GM18951 (cell line): ENCODE measurements at regions not wholly inside any gene's neighbourhood (a gene's known extent, or its start where the extent isn't known, plus 50 kb on each side); places are given as distances from the start of the nearest gene placed in this dataset.

Source experiments
- POLR2A ChIP-seq: IDR thresholded peaks from 4 replicates; pipeline ENCODE4 v1.6.1; 2011; ENCODE audit warnings: mild to moderate bottlenecking; ENCODE audit not compliant: insufficient read length, insufficient read depth; ENCODE audit errors: extremely low read depth
- in situ Hi-C: fragments of 300-500 bp; cut with MboI; formaldehyde crosslinking; loops from one replicate; pipeline ENCODE4 v1.12.0; 2022; ENCODE audit warnings: low sequenced_read_pairs, mixed read lengths, inconsistent platforms; ENCODE audit not compliant: unreplicated experiment

DNA sequence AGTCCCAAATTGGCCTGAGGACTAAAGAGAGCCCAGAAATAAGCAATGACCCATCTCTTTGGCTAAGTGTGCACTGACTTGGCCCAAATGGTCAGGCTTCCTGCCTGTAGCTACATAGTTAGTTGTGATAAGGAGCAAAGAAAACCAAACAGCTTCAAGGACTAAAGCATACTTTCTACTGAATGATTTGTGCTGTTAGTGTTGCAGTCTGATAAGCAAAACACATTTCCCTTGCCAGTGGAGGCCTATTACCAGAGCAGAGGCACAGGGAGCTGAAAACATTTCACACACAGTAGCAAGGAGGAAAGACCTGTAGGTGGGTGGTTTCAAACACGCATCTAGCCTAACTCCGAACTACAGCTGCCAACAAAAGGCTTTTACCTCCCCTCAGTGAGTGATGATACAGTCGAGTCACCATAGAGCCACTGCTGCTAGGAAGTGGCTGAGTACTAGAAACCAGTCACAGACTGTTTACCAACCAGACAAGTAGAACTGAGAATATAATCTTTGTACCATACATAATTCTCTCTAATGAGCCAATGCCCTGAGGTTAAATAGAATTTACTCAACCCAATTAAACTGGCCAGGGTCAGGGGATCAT is 222.3 kb upstream of the THBS1 start:
- in situ Hi-C loops: no loop called here
- TF ChIP-seq POLR2A: no peak

DNA sequence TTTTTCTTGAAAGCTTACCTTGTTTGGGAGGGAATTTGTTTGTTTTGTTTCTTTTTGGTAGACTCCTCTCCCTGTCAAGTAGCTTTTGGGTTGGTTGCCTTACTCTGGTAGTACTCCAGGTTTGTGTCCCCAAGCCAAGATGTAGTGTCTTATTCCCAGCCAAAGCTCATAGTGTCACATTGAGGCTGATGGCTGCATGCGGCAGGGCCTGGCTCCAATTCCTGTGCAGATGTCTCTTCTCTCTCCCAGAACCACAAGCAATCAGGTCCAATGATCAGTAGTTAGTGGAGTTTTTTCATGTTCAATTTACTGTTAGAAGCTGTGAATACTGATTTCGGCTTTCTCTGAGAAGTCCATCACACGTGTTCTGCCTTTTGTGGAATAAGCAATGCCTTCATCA is 221.1 kb upstream of the THBS1 start:
- TF ChIP-seq POLR2A: no peak
- in situ Hi-C loops: no loop called here

GRCh38 chr15:39360452-39360851 is 220.4 kb upstream of the THBS1 start:
- no peak for TF ChIP-seq POLR2A

DNA sequence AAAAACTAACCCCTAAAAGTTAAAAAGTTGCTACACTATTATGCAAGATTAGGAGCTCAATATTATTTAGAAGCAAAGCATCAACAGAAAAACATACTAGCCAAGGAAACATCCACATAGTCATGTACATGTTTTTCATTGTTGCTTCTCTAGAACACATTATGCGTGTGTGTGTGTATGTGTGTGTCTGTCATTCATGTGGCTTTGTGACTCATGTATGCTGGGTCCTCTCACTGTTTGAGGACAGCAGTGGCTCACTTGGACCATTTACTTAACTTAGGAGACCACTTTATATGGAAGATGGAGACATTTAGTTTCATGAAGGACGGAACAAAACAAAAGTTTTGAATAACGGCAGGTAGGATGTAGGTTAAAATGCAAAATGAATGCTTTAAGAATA is 219.4 kb upstream of the THBS1 start:
- in situ Hi-C loops: no loop called here

More at GRCh38 chr15:39360452-39360851, 220.4 kb upstream of the THBS1 start:
- in situ Hi-C loops: no loop called here

GRCh38 chr15:39362821-39363561 is 217.9 kb upstream of the THBS1 start:
- TF ChIP-seq POLR2A: no peak
- in situ Hi-C loops: no loop called here

More for the DNA sequence above, 219.4 kb upstream of the THBS1 start:
- TF ChIP-seq POLR2A: no peak

DNA sequence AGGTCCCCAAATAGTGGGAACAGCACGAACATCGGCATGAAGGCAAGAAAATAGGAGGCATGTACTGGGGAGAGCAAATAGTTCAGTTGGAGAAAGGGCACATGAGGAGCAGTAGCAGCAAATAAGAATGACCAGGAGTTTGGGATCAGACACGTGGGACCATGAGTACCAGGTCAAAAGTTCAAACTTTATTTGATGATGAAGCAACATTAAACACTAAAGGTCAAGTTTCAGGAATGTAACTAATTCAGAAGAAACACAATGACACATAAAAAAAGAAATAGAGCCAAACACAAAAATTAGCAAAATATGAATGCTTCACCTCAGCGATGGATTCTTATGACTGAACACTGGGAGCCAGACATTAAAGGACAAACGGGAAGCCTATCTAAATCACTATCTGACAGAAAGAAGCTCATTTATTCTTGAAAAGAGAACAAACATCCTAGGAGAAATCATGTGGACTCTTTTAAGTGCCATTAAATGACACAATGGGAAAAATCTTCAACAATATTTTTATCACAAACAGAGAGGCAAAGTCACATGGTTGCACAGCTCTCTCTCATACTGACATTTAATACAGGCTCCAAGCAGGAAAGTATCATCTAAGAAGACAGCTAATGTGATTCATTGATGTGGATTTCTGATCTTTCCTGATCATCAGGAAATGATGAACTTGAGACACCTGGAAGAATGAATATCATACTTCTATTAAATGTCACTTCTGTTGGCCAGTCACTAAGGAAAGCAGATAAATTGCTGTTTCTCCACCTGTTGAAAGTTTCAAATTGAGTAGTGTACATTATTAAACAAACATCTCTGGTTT is 216.9 kb upstream of the THBS1 start:
- TF ChIP-seq POLR2A: no peak
- in situ Hi-C loops: no loop called here

- in situ Hi-C loops: no loop called here
- no peak for TF ChIP-seq POLR2A
Measured at GRCh38 chr15:39364721-39365120, 216.2 kb upstream of the THBS1 start.

DNA sequence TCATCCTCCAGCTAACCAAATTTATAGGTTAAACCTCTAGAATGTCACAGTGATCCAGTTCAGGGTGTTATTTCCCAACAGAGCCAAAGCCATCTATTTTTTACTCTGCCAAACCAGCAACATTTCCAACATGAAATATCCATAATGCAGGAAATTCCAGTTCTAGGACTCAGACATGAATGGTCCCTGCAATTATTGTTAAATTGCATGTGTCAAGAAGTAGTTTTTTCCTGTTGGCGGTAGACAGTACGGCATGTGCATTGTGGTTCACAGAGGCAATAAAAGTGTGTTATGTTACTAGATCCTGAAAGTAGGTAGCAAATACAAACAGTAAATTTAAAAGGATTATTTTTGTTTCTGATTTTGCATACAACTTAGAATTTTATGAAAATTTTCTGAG is 215.7 kb upstream of the THBS1 start:
- TF ChIP-seq POLR2A: no peak
- in situ Hi-C loops: no loop called here

GRCh38 chr15:39365873-39366272 is 215.0 kb upstream of the THBS1 start:
- in situ Hi-C loops: no loop called here
- no peak for TF ChIP-seq POLR2A

- TF ChIP-seq POLR2A: no peak
- in situ Hi-C loops: no loop called here
Measured at GRCh38 chr15:39367596-39367995, 213.3 kb upstream of the THBS1 start.

- no peak for TF ChIP-seq POLR2A
- in situ Hi-C loops: no loop called here
Measured at GRCh38 chr15:39369768-39370167, 211.1 kb upstream of the THBS1 start.

GRCh38 chr15:39376371-39376909 is 204.4 kb upstream of the THBS1 start:
- in situ Hi-C loops: no loop called here
- TF ChIP-seq POLR2A: no peak

DNA sequence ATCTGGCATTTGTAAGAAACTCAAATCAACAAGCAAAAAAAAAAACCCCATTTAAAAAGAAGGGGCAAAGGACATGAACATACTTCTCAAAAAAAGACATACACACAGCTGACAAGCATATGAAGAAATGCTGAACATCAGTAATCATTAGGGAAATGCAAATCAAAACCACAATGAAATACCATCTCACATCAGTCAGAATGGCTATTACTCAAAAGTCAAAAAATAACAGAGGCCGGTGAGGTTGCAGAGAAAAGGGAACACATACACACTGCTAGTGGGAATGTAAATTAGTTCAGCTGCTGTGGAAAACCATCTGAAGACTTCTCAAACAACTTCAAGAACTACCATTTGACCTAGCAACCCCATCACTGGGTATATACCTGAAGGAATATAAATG is 199.4 kb upstream of the THBS1 start:
- TF ChIP-seq POLR2A: no peak
- in situ Hi-C loops: no loop called here
